HEK293 (cell line): ENCODE measurements at regions not wholly inside any gene's neighbourhood (a gene's known extent, or its start where the extent isn't known, plus 50 kb on each side); places are given as distances from the start of the nearest gene placed in this dataset.

ENCODE experiments used
- CTCF ChIA-PET: fragments of 350-600 bp; formaldehyde crosslinking; extraction: SDS; loops from one replicate; lab custom pipeline; 2021; ENCODE audit warnings: antibody characterized with exemption; lab: Yijun Ruan, JAX
- POLR2A ChIA-PET: fragments of 300-600 bp; formaldehyde crosslinking; extraction: SDS; loops from one replicate; lab custom pipeline; 2020; ENCODE audit warnings: antibody characterized with exemption, inconsistent platforms; lab: Yijun Ruan, JAX
- H3K27ac ChIP-seq: fragments of 200-500 bp; sonication (Bioruptor generic); 2 replicates; pipeline ENCODE4 v1.5.1; 2014; ENCODE audit warnings: low read depth, low read length, control low read depth, inconsistent platforms; ENCODE audit errors: extremely low read depth
- H3K36me3 ChIP-seq, 2 experiments: fragments of 200-500 bp in 1 of 2; sonication (Bioruptor generic) in 1 of 2; 1 replicate in 1 of 2; 2 replicates in 1 of 2; pipeline ENCODE4 v1.5.1; 2014 to 2017; ENCODE audit warnings: inconsistent platforms in 2 of 2, low read length in 2 of 2; ENCODE audit not compliant: control insufficient read depth in 2 of 2, insufficient read depth in 1 of 2
- H3K4me1 ChIP-seq: fragments of 200-500 bp; sonication (Bioruptor generic); 2 replicates; pipeline ENCODE4 v1.5.1; 2014; ENCODE audit warnings: mild to moderate bottlenecking, low read length, inconsistent platforms; ENCODE audit not compliant: control insufficient read depth, insufficient read depth
- H3K4me3 ChIP-seq: 2 replicates; pipeline ENCODE4 v1.5.1; 2011; ENCODE audit warnings: low read depth, mild to moderate bottlenecking, control low read depth, low read length, moderate library complexity
- H3K9me3 ChIP-seq: fragments of 200-500 bp; sonication (Bioruptor generic); 2 replicates; pipeline ENCODE4 v1.5.1; 2014; ENCODE audit warnings: low read depth, low read length, inconsistent platforms; ENCODE audit not compliant: control insufficient read depth, insufficient read depth
- FEZF1 ChIP-seq: fragments of 450-650 bp; formaldehyde crosslinking; IDR thresholded peaks from 2 replicates; pipeline ENCODE4 v1.5.1; 2016; ENCODE audit warnings: missing biosample characterization, missing genetic modification characterization
- OSR2 ChIP-seq: fragments of 450-650 bp; formaldehyde crosslinking; IDR thresholded peaks from 2 replicates; pipeline ENCODE4 v1.5.1; 2016; ENCODE audit warnings: missing biosample characterization, missing genetic modification characterization
- SP7 ChIP-seq: fragments of 450-650 bp; formaldehyde crosslinking; IDR thresholded peaks from 2 replicates; pipeline ENCODE4 v1.5.1; 2016; ENCODE audit warnings: missing biosample characterization, missing genetic modification characterization
- ZNF175 ChIP-seq: fragments of 450-650 bp; formaldehyde crosslinking; IDR thresholded peaks from 2 replicates; pipeline ENCODE4 v1.5.1; 2016; ENCODE audit warnings: missing biosample characterization, missing genetic modification characterization
- ZNF223 ChIP-seq: fragments of 450-650 bp; formaldehyde crosslinking; IDR thresholded peaks from 2 replicates; pipeline ENCODE4 v1.5.1; 2016; ENCODE audit warnings: missing biosample characterization, missing genetic modification characterization
- ZNF324 ChIP-seq: fragments of 450-650 bp; formaldehyde crosslinking; IDR thresholded peaks from 2 replicates; pipeline ENCODE4 v1.5.1; 2016; ENCODE audit warnings: missing biosample characterization, missing genetic modification characterization
- ZNF366 ChIP-seq: fragments of 450-650 bp; formaldehyde crosslinking; conservative IDR thresholded peaks from 2 replicates; pipeline ENCODE4 v1.5.1; 2016; ENCODE audit warnings: missing biosample characterization, missing genetic modification characterization
- ZNF610 ChIP-seq: fragments of 450-650 bp; formaldehyde crosslinking; IDR thresholded peaks from 2 replicates; pipeline ENCODE4 v1.5.1; 2016; ENCODE audit warnings: missing biosample characterization, missing genetic modification characterization, borderline replicate concordance
- ZNF626 ChIP-seq: fragments of 450-650 bp; sonication (Bioruptor Pico); formaldehyde crosslinking; IDR thresholded peaks from 2 replicates; pipeline ENCODE4 v1.5.1; 2018; ENCODE audit warnings: missing biosample characterization, missing genetic modification characterization, inconsistent platforms
- TF ChIP-seq, protein P1 (sequence below): fragments of 450-650 bp; formaldehyde crosslinking; IDR thresholded peaks from 2 replicates; pipeline ENCODE4 v1.5.1; 2017; ENCODE audit warnings: missing biosample characterization, missing genetic modification characterization
- TF ChIP-seq, protein P2 (sequence below): fragments of 450-650 bp; formaldehyde crosslinking; IDR thresholded peaks from 2 replicates; pipeline ENCODE4 v1.5.1; 2016; ENCODE audit warnings: missing biosample characterization, missing genetic modification characterization
- TF ChIP-seq, protein P3 (sequence below): fragments of 450-650 bp; formaldehyde crosslinking; IDR thresholded peaks from 2 replicates; pipeline ENCODE4 v1.5.1; 2016; ENCODE audit warnings: missing biosample characterization, missing genetic modification characterization, borderline replicate concordance
- TF ChIP-seq, protein P4 (sequence below): fragments of 450-650 bp; formaldehyde crosslinking; IDR thresholded peaks from 2 replicates; pipeline ENCODE4 v1.5.1; 2016; ENCODE audit warnings: missing biosample characterization, missing genetic modification characterization

DNA sequence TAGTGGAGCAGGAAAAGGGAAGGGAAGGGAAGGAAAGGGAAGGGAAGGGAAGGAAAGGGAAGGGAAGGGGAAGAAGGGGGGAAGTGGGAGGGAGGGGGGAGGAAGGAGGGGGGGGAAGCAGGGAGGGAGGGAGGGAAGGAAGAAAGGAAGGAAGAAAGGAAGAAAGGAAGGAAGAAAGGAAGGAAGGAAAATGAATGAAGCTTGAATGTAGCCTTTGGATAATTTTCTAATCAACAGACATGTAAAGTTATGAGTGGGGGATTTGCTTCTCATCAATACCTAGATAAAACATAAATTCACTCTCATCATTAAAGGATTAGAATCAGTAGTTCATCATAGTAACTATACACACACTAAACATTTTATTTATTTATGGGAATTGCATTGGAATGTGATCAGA is 446.9 kb upstream of the FAM241A start:
- no peaks in the 10 kb centered on the region for H3K36me3 ChIP-seq
- no peak overlapping the region for H3K4me3 ChIP-seq
- H3K9me3 ChIP-seq, result no peaks in the 10 kb centered on the region
- ChIA-PET POLR2A (no interaction called here), CTCF (no interaction called here)
- no peak for TF ChIP-seq OSR2 (tag by site-specific recombination)
- TF ChIP-seq, protein P1, sequence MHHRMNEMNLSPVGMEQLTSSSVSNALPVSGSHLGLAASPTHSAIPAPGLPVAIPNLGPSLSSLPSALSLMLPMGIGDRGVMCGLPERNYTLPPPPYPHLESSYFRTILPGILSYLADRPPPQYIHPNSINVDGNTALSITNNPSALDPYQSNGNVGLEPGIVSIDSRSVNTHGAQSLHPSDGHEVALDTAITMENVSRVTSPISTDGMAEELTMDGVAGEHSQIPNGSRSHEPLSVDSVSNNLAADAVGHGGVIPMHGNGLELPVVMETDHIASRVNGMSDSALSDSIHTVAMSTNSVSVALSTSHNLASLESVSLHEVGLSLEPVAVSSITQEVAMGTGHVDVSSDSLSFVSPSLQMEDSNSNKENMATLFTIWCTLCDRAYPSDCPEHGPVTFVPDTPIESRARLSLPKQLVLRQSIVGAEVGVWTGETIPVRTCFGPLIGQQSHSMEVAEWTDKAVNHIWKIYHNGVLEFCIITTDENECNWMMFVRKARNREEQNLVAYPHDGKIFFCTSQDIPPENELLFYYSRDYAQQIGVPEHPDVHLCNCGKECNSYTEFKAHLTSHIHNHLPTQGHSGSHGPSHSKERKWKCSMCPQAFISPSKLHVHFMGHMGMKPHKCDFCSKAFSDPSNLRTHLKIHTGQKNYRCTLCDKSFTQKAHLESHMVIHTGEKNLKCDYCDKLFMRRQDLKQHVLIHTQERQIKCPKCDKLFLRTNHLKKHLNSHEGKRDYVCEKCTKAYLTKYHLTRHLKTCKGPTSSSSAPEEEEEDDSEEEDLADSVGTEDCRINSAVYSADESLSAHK (tag by site-specific recombination), result no peak
- no peak overlapping the region for H3K27ac ChIP-seq
- H3K4me1 ChIP-seq, result no peaks in the 10 kb centered on the region; the same call in 1 of the 2 replicates

DNA sequence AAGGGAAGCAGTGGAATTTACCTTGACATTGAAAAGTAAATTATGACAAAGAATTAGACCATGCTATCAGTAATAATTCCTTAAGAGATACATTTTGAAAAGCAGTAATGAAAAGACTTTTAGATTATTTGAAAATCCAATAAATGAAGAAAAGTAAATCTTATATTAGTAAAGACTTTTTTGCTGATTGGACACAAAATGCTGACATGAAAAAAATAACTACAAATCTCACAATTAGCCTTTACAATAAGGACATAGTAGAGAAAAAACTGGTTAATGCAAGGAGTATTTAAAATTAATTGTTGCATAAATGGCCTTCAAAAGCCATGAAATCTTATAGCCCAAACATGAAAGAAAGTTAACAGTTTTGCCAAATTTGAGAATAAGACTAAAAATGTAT is 446.1 kb upstream of the FAM241A start:
- no peak overlapping the region for H3K27ac ChIP-seq
- no peaks in the 10 kb centered on the region; the same call in 1 of the 2 replicates for H3K4me1 ChIP-seq
- no peaks in the 10 kb centered on the region for H3K9me3 ChIP-seq
- no peak for TF ChIP-seq ZNF175 (tag by site-specific recombination)
- TF ChIP-seq, protein P2, sequence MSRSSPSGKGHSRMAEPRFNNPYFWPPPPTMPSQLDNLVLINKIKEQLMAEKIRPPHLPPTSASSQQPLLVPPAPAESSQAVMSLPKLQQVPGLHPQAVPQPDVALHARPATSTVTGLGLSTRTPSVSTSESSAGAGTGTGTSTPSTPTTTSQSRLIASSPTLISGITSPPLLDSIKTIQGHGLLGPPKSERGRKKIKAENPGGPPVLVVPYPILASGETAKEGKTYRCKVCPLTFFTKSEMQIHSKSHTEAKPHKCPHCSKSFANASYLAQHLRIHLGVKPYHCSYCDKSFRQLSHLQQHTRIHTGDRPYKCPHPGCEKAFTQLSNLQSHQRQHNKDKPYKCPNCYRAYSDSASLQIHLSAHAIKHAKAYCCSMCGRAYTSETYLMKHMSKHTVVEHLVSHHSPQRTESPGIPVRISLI (tag by site-specific recombination), result no peak
- no peak for TF ChIP-seq ZNF324 (tag by site-specific recombination)
- no peak for TF ChIP-seq ZNF610
- no peak for TF ChIP-seq ZNF223 (tag by site-specific recombination)
- no peak for TF ChIP-seq ZNF366
- TF ChIP-seq, protein P3, sequence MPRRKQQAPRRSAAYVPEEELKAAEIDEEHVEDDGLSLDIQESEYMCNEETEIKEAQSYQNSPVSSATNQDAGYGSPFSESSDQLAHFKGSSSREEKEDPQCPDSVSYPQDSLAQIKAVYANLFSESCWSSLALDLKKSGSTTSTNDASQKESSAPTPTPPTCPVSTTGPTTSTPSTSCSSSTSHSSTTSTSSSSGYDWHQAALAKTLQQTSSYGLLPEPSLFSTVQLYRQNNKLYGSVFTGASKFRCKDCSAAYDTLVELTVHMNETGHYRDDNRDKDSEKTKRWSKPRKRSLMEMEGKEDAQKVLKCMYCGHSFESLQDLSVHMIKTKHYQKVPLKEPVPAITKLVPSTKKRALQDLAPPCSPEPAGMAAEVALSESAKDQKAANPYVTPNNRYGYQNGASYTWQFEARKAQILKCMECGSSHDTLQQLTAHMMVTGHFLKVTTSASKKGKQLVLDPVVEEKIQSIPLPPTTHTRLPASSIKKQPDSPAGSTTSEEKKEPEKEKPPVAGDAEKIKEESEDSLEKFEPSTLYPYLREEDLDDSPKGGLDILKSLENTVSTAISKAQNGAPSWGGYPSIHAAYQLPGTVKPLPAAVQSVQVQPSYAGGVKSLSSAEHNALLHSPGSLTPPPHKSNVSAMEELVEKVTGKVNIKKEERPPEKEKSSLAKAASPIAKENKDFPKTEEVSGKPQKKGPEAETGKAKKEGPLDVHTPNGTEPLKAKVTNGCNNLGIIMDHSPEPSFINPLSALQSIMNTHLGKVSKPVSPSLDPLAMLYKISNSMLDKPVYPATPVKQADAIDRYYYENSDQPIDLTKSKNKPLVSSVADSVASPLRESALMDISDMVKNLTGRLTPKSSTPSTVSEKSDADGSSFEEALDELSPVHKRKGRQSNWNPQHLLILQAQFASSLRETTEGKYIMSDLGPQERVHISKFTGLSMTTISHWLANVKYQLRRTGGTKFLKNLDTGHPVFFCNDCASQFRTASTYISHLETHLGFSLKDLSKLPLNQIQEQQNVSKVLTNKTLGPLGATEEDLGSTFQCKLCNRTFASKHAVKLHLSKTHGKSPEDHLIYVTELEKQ, result no peak
- TF ChIP-seq, protein P4, sequence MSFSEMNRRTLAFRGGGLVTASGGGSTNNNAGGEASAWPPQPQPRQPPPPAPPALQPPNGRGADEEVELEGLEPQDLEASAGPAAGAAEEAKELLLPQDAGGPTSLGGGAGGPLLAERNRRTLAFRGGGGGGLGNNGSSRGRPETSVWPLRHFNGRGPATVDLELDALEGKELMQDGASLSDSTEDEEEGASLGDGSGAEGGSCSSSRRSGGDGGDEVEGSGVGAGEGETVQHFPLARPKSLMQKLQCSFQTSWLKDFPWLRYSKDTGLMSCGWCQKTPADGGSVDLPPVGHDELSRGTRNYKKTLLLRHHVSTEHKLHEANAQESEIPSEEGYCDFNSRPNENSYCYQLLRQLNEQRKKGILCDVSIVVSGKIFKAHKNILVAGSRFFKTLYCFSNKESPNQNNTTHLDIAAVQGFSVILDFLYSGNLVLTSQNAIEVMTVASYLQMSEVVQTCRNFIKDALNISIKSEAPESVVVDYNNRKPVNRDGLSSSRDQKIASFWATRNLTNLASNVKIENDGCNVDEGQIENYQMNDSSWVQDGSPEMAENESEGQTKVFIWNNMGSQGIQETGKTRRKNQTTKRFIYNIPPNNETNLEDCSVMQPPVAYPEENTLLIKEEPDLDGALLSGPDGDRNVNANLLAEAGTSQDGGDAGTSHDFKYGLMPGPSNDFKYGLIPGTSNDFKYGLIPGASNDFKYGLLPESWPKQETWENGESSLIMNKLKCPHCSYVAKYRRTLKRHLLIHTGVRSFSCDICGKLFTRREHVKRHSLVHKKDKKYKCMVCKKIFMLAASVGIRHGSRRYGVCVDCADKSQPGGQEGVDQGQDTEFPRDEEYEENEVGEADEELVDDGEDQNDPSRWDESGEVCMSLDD (tag by site-specific recombination), result no peak
- TF ChIP-seq SP7 (tag by site-specific recombination), result no peak
- no peak for TF ChIP-seq ZNF626 (tag by site-specific recombination)
- no peak for TF ChIP-seq FEZF1 (tag by site-specific recombination)
- H3K4me3 ChIP-seq, result no peak overlapping the region
- no peaks in the 10 kb centered on the region for H3K36me3 ChIP-seq
- ChIA-PET POLR2A (no interaction called here), CTCF (no interaction called here)
